H1 (cell line): ENCODE measurements at regions not wholly inside any gene's neighbourhood (a gene's known extent, or its start where the extent isn't known, plus 50 kb on each side); places are given as distances from the start of the nearest gene placed in this dataset.

ENCODE experiments used
- CTCF ChIA-PET: fragments of 300-600 bp; sonication (Branson Sonifier 250); formaldehyde crosslinking; loops from one replicate; lab custom pipeline; 2021; ENCODE audit not compliant: partially characterized antibody; lab: Charles Lee
- POLR2A ChIA-PET: fragments of 300-600 bp; sonication (Branson Sonifier 250); formaldehyde crosslinking; loops from one replicate; lab custom pipeline; 2021; ENCODE audit warnings: inconsistent platforms; ENCODE audit not compliant: partially characterized antibody; lab: Charles Lee
- DNase-seq, 2 experiments: peaks; one replicate each; pipeline versions ENCODE4 v3.0.0 to v3.0.0-alpha.2; 2010 to 2022; ENCODE audit warnings: low spot score in 2 of 2, low read depth in 1 of 2, mixed read lengths in 1 of 2
- FAIRE-seq: peaks from 2 replicates; lab custom pipeline; 2011; peaks lifted over from hg19 to GRCh38; lab: Jason Lieb, UNC
- H2AFZ ChIP-seq: 2 replicates; pipeline ENCODE4 v1.8.1; 2012; ENCODE audit warnings: low read length, inconsistent platforms
- H2AK5ac ChIP-seq: 2 replicates; pipeline ENCODE4 v1.6.1; 2013; ENCODE audit warnings: low read depth, low read length
- H2BK120ac ChIP-seq: replicated peaks from 2 replicates; pipeline ENCODE3; 2013; ENCODE audit warnings: low read depth, low read length, inconsistent platforms
- H2BK12ac ChIP-seq: 2 replicates; pipeline ENCODE4 v1.6.1; 2013; ENCODE audit warnings: low read depth, low read length
- H2BK15ac ChIP-seq: 2 replicates; pipeline ENCODE4 v1.6.1; 2013; ENCODE audit warnings: low read length
- H2BK20ac ChIP-seq: 2 replicates; pipeline ENCODE4 v1.6.1; 2013; ENCODE audit warnings: low read length
- H2BK5ac ChIP-seq: 2 replicates; pipeline ENCODE4 v1.6.1; 2013; ENCODE audit warnings: low read depth, low read length
- H3K14ac ChIP-seq: 2 replicates; pipeline ENCODE4 v1.6.1; 2013; ENCODE audit warnings: inconsistent platforms; ENCODE audit not compliant: insufficient read length
- H3K18ac ChIP-seq: 2 replicates; pipeline ENCODE4 v1.6.1; 2013; ENCODE audit warnings: low read length; ENCODE audit errors: extremely low read depth
- H3K23ac ChIP-seq: 2 replicates; pipeline ENCODE4 v1.6.1; 2013; ENCODE audit warnings: inconsistent platforms; ENCODE audit not compliant: insufficient read length
- H3K23me2 ChIP-seq: 2 replicates; pipeline ENCODE4 v1.6.1; 2013; ENCODE audit warnings: low read depth, low read length
- H3K27ac ChIP-seq: 2 replicates; pipeline ENCODE4 v1.6.1; 2011; ENCODE audit warnings: low read depth, low read length, inconsistent platforms
- H3K27me3 ChIP-seq, 4 experiments: replicated peaks in 1 of 4; 1 replicate in 1 of 4; 2 replicates in 3 of 4; pipeline versions ENCODE4 v1.6.1 to v1.8.1; 2011 to 2013; ENCODE audit warnings: low read length in 3 of 4, mild to moderate bottlenecking in 3 of 4, inconsistent platforms in 2 of 4, mixed read lengths in 2 of 4, moderate library complexity in 1 of 4; ENCODE audit not compliant: control insufficient read depth in 3 of 4, insufficient read depth in 3 of 4; ENCODE audit errors: extremely low read depth in 1 of 4
- H3K36me3 ChIP-seq, 4 experiments: 2 replicates each; pipeline versions ENCODE4 v1.6.1 to v1.8.1; 2011 to 2013; ENCODE audit warnings: mild to moderate bottlenecking in 4 of 4, low read length in 3 of 4, moderate library complexity in 2 of 4, control low read depth in 1 of 4, inconsistent platforms in 1 of 4; ENCODE audit not compliant: insufficient read depth in 4 of 4, control insufficient read depth in 2 of 4
- H3K4ac ChIP-seq: replicated peaks from 2 replicates; pipeline ENCODE3; 2013; ENCODE audit warnings: low read length, low read depth, mixed read lengths, inconsistent platforms; ENCODE audit not compliant: insufficient read length
- H3K4me1 ChIP-seq, 4 experiments: replicated peaks in 1 of 4; 1 replicate in 1 of 4; 2 replicates in 3 of 4; pipeline versions ENCODE4 v1.6.1 to v1.8.1; 2011 to 2013; ENCODE audit warnings: low read length in 3 of 4, inconsistent platforms in 2 of 4, mixed read lengths in 1 of 4; ENCODE audit not compliant: insufficient read depth in 4 of 4, control insufficient read depth in 3 of 4
- H3K4me2 ChIP-seq, 2 experiments: 2 replicates each; pipeline versions ENCODE4 v1.6.1 to v1.8.1; 2011 to 2013; ENCODE audit warnings: low read depth in 2 of 2, low read length in 2 of 2, control low read depth in 1 of 2, inconsistent platforms in 1 of 2, mild to moderate bottlenecking in 1 of 2; ENCODE audit not compliant: insufficient read depth in 1 of 2
- H3K4me3 ChIP-seq, 4 experiments: fragments of 200-600, 300-600 bp in 1 of 4; sonication (generic), shearing (Covaris generic), sonication (Bioruptor Twin) in 1 of 4; 2 replicates each; pipeline versions ENCODE4 v1.5.1 to v1.8.1; 2011 to 2016; ENCODE audit warnings: low read length in 4 of 4, low read depth in 3 of 4, control low read depth in 2 of 4, inconsistent platforms in 2 of 4, mild to moderate bottlenecking in 2 of 4, mixed read lengths in 1 of 4, moderate library complexity in 1 of 4; ENCODE audit not compliant: insufficient read depth in 2 of 4; ENCODE audit errors: extremely low read depth in 1 of 4
- H3K56ac ChIP-seq: replicated peaks from 2 replicates; pipeline ENCODE3; 2013; ENCODE audit warnings: low read depth, mild to moderate bottlenecking, mixed read lengths, low read length, inconsistent platforms; ENCODE audit not compliant: insufficient read length
- H3K79me1 ChIP-seq: 2 replicates; pipeline ENCODE4 v1.6.1; 2013; ENCODE audit warnings: low read depth, low read length, control low read depth
- H3K79me2 ChIP-seq, 2 experiments: 2 replicates each; pipeline versions ENCODE4 v1.6.1 to v1.8.1; 2012 to 2013; ENCODE audit warnings: low read length in 2 of 2, mild to moderate bottlenecking in 2 of 2, inconsistent platforms in 1 of 2; ENCODE audit not compliant: insufficient read depth in 2 of 2, control insufficient read depth in 1 of 2
- H3K9ac ChIP-seq, 4 experiments: replicated peaks in 1 of 4; 1 replicate in 1 of 4; 2 replicates in 3 of 4; pipeline versions ENCODE4 v1.6.1 to v1.8.1; 2011 to 2013; ENCODE audit warnings: low read depth in 3 of 4, low read length in 3 of 4, control low read depth in 2 of 4, mild to moderate bottlenecking in 2 of 4, moderate library complexity in 2 of 4, inconsistent platforms in 1 of 4; ENCODE audit errors: extremely low read depth in 1 of 4
- H3K9me3 ChIP-seq, 2 experiments: 2 replicates each; pipeline versions ENCODE4 v1.6.1 to v1.8.1; 2012 to 2013; ENCODE audit warnings: mild to moderate bottlenecking in 2 of 2, moderate library complexity in 2 of 2, control low read depth in 1 of 2, inconsistent platforms in 1 of 2, low read depth in 1 of 2, low read length in 1 of 2, mixed read lengths in 1 of 2; ENCODE audit not compliant: insufficient read depth in 2 of 2
- H4K20me1 ChIP-seq, 2 experiments: replicated peaks in 1 of 2; 2 replicates each; pipeline versions ENCODE3 to v1.8.1; 2011 to 2013; ENCODE audit warnings: inconsistent platforms in 2 of 2, low read length in 2 of 2, mild to moderate bottlenecking in 1 of 2; ENCODE audit not compliant: insufficient read depth in 2 of 2, control insufficient read depth in 1 of 2
- H4K5ac ChIP-seq: 2 replicates; pipeline ENCODE4 v1.6.1; 2013; ENCODE audit warnings: low read length, low read depth, mixed read lengths, inconsistent platforms; ENCODE audit not compliant: insufficient read length
- H4K8ac ChIP-seq: 2 replicates; pipeline ENCODE4 v1.8.0; 2013; ENCODE audit warnings: mild to moderate bottlenecking, moderate library complexity, low read length, inconsistent platforms; ENCODE audit not compliant: insufficient read depth; ENCODE audit errors: extremely low read depth
- H4K91ac ChIP-seq: replicated peaks from 2 replicates; pipeline ENCODE3; 2013; ENCODE audit warnings: low read length, mixed read lengths, inconsistent platforms; ENCODE audit not compliant: insufficient read length
- BACH1 ChIP-seq: IDR thresholded peaks from 2 replicates; pipeline ENCODE4 v1.6.1; 2012; ENCODE audit warnings: low read length, improper control_type of control experiment
- CHD2 ChIP-seq: IDR thresholded peaks from 2 replicates; pipeline ENCODE4 v1.6.1; 2012; ENCODE audit warnings: low read length, improper control_type of control experiment
- EGR1 ChIP-seq: IDR thresholded peaks from 2 replicates; pipeline ENCODE4 v1.6.1; 2011; ENCODE audit warnings: low read depth, low read length, borderline replicate concordance
- KDM1A ChIP-seq: fragments of 200-600, 300-600 bp; sonication (generic); IDR thresholded peaks from 2 replicates; pipeline ENCODE4 v1.7.1; 2016; ENCODE audit warnings: mild to moderate bottlenecking, low read length, borderline replicate concordance
- KDM5A ChIP-seq: fragments of 200-600 bp; IDR thresholded peaks from 2 replicates; pipeline ENCODE4 v1.7.1; 2012; ENCODE audit warnings: mild to moderate bottlenecking, low read length, inconsistent platforms, mixed read lengths
- PHF8 ChIP-seq: fragments of 200-600 bp; sonication (generic); conservative IDR thresholded peaks from 2 replicates; pipeline ENCODE4 v1.7.1; 2012; ENCODE audit warnings: low read depth, mild to moderate bottlenecking, inconsistent platforms, low read length, moderate library complexity
- RAD21 ChIP-seq, 2 experiments: IDR thresholded peaks in 1 of 2; conservative IDR thresholded peaks in 1 of 2; 2 replicates each; pipeline ENCODE4 v1.6.1; 2011; ENCODE audit warnings: low read depth in 2 of 2, low read length in 2 of 2, improper control_type of control experiment in 1 of 2, inconsistent platforms in 1 of 2, mild to moderate bottlenecking in 1 of 2, moderate library complexity in 1 of 2
- SIN3A ChIP-seq, 2 experiments: IDR thresholded peaks in 1 of 2; conservative IDR thresholded peaks in 1 of 2; 2 replicates each; pipeline ENCODE4 v1.6.1; 2011 to 2012; ENCODE audit warnings: low read length in 2 of 2, improper control_type of control experiment in 1 of 2, low read depth in 1 of 2, mild to moderate bottlenecking in 1 of 2
- SP1 ChIP-seq: IDR thresholded peaks from 2 replicates; pipeline ENCODE4 v1.6.1; 2011; ENCODE audit warnings: low read depth, low read length
- TAF7 ChIP-seq: optimal IDR thresholded peaks from 2 replicates; pipeline ENCODE3; 2011; ENCODE audit warnings: low read depth, mild to moderate bottlenecking, inconsistent platforms, low read length, moderate library complexity, borderline replicate concordance
- TEAD4 ChIP-seq: IDR thresholded peaks from 2 replicates; pipeline ENCODE4 v1.6.1; 2012; ENCODE audit warnings: low read depth, low read length, inconsistent platforms, mixed read lengths
- TF ChIP-seq, protein P1 (sequence below): IDR thresholded peaks from 2 replicates; pipeline ENCODE4 v1.6.1; 2012; ENCODE audit warnings: inconsistent platforms
- TF ChIP-seq, protein P2 (sequence below): IDR thresholded peaks from 2 replicates; pipeline ENCODE4 v1.6.1; 2012; ENCODE audit warnings: low read length, inconsistent platforms

DNA sequence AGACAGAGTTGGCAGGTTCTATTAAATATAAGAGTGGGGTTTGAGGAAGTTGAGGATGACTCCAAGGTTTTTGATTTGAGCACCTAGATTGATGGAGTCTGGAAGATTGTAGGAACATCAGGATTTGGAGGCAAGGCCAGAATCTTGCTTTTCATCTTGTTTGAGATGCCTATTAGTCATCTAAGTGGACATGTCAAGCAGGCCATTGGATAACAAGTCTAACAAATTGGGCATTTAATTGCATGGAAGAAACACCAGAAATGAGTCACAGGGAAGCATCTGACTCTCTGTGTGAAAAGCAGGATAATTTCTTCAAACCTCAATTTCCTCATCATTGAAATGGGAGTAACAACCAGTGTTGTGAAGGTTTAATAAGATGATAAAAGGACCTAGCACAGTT is 53.3 kb upstream of the ARL15 start:
- no peak overlapping the region for H3K4me2 ChIP-seq
- no peak for FAIRE-seq

More for the DNA sequence above, 53.3 kb upstream of the ARL15 start:
- Histone ChIP-seq H2BK15ac (no peak overlapping the region), H3K9me3 (no peaks in the 10 kb centered on the region), H3K9ac (no peak overlapping the region), H3K79me2 (no peaks in the 10 kb centered on the region), H3K4ac (no peak overlapping the region), H2AK5ac (no peak overlapping the region), H3K4me3 (no peak overlapping the region), H3K18ac (no peak overlapping the region), H3K79me1 (no peaks in the 10 kb centered on the region), H2BK5ac (no peak overlapping the region), H3K23me2 (no peaks in the 10 kb centered on the region; the same call in 1 of the 2 replicates), H4K5ac (no peak overlapping the region), H4K20me1 (no peaks in the 10 kb centered on the region), H3K56ac (no peak overlapping the region), H2BK20ac (no peak overlapping the region), H2BK12ac (no peak overlapping the region), H3K27me3 (no peaks in the 10 kb centered on the region), H3K23ac (no peak overlapping the region), H2BK120ac (no peak overlapping the region), H4K8ac (no peak overlapping the region), H3K14ac (no peak overlapping the region), H4K91ac (no peak overlapping the region), H3K36me3 (no peaks in the 10 kb centered on the region), H2AFZ (no peak overlapping the region), H3K27ac (no peak overlapping the region), H3K4me1 (peaks cover 0 to 2% (median 0%) of the 10 kb centered on the region in 4 experiments; a peak in 1 of 7 replicates)
- CTCF ChIA-PET, result no interaction called here
- DNase-seq, result no peak
- POLR2A ChIA-PET, result no interaction called here
- TF ChIP-seq SIN3A (conservative IDR thresholded peaks at IDR 0.05 in 1 of 2, IDR thresholded peaks at IDR 0.05 in 1 of 2; ENCODE audit: low read depth in 1 of 2, low read length in 2 of 2), result no peak
- TF ChIP-seq SP1, result no peak
- TF ChIP-seq, protein P1, sequence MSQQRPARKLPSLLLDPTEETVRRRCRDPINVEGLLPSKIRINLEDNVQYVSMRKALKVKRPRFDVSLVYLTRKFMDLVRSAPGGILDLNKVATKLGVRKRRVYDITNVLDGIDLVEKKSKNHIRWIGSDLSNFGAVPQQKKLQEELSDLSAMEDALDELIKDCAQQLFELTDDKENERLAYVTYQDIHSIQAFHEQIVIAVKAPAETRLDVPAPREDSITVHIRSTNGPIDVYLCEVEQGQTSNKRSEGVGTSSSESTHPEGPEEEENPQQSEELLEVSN, result no peak
- no peak for TF ChIP-seq KDM1A
- TF ChIP-seq RAD21 (IDR thresholded peaks at IDR 0.05 in 1 of 2, conservative IDR thresholded peaks at IDR 0.05 in 1 of 2; ENCODE audit: low read depth in 2 of 2, low read length in 2 of 2), result no peak
- no peak for TF ChIP-seq BACH1
- TF ChIP-seq PHF8, result no peak
- TF ChIP-seq KDM5A, result no peak
- no peak for TF ChIP-seq EGR1
- TF ChIP-seq TEAD4, result no peak
- no peak for TF ChIP-seq TAF7
- no peak for TF ChIP-seq CHD2
- TF ChIP-seq, protein P2, sequence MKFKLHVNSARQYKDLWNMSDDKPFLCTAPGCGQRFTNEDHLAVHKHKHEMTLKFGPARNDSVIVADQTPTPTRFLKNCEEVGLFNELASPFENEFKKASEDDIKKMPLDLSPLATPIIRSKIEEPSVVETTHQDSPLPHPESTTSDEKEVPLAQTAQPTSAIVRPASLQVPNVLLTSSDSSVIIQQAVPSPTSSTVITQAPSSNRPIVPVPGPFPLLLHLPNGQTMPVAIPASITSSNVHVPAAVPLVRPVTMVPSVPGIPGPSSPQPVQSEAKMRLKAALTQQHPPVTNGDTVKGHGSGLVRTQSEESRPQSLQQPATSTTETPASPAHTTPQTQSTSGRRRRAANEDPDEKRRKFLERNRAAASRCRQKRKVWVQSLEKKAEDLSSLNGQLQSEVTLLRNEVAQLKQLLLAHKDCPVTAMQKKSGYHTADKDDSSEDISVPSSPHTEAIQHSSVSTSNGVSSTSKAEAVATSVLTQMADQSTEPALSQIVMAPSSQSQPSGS, result no peak
- TF ChIP-seq, all 59 proteins: peak for 0
